HG03460 (cell line): ENCODE measurements at regions not wholly inside any gene's neighbourhood (a gene's known extent, or its start where the extent isn't known, plus 50 kb on each side); places are given as distances from the start of the nearest gene placed in this dataset.

Experiments
- ATAC-seq: cut with Tn5 transposase; IDR thresholded peaks from one replicate; pipeline ENCODE4 v1.9.1; 2021; ENCODE audit not compliant: unreplicated experiment

DNA sequence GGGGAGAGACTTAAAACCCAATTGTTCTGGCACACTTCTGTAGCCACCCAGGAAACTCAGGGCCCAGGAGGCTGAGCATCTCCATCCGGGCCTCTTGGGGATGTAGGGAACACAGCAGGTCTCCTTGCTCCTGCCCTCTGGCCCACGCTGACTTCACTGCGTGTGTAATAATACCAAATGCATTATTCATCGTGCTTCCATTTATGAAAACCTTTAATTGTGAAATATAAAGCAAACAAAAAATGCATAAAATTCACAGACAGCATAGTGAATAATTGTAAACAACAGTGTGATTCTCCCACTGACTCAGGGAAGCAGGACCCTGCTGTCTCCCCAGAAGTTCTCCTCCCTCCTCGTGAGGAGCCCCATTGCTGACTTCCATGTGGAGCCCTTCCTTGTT is 70.3 kb upstream of the SHH start:
- no peak for ATAC-seq

DNA sequence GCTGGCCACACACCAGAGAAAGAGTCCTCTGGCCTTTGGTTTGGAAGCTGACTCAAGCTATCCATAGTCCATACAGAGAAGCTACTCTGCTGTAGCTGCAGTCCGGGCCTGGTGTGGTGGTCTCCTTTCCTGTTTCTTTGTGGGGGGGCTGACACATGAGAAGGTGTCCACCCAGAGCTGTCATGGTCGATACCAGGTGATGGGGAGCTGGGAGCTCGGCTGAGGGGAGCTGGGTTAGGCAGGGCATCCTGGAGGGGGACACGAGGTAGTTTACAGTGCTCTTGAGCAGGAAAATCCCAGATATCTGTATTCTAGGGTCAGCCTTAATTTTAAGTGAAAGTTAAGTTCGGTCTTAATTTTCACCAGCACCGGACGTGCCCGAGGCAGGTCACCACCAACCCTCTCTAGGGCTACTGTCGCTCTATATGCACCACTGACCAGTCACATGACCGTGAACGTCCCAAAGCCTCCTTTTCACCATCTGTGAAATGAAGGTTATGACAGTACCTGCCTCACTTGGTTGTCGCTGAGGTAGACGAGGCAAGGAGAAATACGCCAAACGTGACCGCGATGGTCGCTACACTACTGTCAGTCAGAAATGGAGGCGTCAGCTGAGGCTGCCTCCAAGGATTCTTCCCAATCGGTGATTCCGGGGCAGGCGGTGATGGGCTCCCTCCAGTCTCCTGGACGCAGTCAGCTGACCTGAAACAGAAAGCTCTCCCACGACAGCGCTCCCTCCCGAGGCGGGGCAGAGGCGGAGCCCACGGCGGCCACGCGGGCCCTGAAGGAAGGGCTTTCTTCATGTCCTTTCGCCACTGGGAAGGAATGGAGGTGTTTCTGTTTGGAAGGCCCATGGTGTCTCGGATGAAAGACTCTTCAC is 69.4 kb upstream of the SHH start:
- ATAC-seq, result no peak

DNA sequence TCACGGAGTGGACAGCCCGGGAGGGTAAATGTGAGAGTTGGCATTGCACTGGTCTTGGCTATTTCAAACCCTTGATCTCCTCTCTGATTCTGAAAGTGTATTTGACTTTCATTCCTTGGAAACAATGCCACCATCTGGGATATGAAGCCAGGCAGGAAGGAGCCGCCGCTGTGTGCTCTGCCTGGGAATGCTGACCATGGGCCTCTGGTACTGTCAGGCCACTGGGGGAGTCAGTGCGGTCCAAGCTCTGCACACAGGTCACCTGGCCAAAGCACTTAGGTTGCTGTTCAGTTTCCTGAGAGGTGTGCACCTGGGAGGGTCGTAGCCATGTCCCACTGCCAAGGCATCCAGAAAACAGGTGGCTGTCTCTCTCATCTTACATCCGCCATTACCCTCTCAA is 68.5 kb upstream of the SHH start:
- ATAC-seq, result no peak

DNA sequence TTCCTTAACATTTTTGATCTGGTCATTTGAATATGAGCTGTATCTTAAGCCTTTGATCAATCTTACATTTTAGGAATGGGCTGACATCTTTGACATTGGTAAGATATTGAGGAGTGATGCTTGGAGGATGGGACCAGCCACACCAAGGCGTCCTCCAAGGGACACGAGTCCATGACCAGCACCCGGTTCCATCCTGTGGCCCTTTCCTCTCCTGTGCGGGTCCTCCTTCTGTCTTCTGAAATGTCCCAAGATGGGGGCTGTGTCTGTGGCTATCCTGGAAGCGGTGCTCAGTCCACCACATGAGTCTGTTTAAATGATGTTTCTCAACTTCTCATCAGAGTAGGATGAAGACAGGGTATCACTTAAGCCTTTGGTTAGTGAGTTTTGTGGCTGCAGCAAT is 67.3 kb upstream of the SHH start:
- no peak for ATAC-seq

- no peak for ATAC-seq
Observed at GRCh38 chr7:155878674-155879073, 66.4 kb upstream of the SHH start.

DNA sequence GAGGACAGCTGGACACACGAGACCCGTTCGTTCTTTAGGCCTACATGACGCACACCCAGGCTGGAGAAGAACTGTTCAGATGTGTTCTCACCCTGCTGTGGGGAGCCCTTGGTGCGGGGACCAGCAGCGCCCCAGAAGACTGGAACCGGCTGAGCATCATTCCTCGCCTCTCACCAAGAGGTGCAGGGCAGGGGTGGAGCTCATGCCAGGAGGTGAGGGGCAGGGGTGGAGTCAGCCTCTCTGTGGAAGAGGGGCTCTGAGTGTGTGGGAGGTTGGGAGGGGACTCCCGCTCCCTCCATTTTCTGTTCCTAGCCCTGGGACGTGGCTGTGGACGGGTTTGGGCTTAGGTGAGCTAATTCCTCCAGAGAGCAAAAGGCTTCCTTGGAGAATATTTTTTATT is 66.0 kb upstream of the SHH start:
- no peak for ATAC-seq

- ATAC-seq, result no peak
Observed at GRCh38 chr7:155877167-155877566, 64.9 kb upstream of the SHH start.

- no peak for ATAC-seq
Observed at GRCh38 chr7:155874411-155874810, 62.1 kb upstream of the SHH start.

GRCh38 chr7:155874010-155874409 is 61.7 kb upstream of the SHH start:
- no peak for ATAC-seq

- no peak for ATAC-seq
Observed at GRCh38 chr7:155872678-155873369, 60.6 kb upstream of the SHH start.

DNA sequence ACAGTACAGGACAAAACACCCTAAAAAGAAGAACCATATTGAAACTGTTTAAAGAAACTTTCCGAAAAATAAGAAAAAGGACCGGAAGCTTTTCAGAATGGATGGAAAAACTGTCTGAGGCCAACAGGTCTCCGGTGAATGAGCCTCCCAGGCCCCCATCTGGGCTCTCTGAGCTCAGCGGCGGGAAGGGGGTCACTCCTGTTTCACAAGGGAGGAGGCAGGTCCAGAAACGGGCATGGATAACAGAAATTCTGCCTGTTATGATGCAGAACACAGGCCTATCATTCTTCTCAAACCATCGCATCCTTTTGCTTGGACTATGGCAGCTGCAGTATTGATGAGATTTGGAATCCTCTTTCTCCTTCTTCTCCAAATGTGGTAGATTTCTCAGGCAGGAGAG is 58.9 kb upstream of the SHH start:
- ATAC-seq, result no peak

DNA sequence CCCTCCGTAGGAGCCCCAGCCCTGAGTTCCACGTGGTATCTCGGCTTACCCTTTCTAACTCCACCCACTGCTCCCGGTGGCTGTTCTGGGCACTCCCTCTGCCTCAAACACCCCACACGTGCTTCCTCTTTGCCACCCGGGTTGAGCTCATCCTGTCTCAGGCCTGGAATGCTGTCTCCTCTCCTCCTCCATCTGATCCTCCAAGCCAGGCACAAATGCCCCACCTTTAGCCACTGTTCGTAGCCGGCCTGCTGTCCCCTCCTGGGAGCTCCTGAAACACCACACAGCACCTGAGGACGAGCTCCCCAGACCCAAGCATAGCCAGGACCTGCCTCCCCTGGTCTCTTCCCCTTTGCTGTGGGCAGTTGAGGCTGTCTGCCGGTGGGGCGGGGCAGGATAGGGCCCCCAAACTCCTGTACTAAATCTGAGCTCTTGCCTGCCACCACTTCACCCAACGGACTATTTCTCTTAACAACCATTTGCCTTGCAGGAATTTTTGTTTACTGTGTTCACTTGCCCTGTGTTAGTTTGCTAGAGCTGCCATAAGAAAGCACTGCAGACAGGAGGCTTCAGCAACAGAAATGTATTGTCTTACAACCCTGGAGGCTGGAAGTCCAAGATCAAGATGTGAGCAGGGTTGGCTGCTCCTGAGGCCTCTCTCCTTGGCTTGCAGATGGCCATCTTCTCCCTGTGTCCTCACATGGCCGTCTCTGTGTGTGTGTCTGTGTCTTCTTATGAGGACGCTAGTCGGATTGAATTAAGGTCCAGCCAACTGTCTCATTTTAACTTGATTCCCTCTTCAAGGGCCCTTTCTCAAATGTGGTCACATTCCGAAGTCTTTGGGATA is 58.3 kb upstream of the SHH start:
- ATAC-seq, result no peak

- no peak for ATAC-seq
Observed at GRCh38 chr7:155869784-155870076, 57.5 kb upstream of the SHH start.

- no peak for ATAC-seq
Observed at GRCh38 chr7:155868955-155869783, 56.9 kb upstream of the SHH start.

DNA sequence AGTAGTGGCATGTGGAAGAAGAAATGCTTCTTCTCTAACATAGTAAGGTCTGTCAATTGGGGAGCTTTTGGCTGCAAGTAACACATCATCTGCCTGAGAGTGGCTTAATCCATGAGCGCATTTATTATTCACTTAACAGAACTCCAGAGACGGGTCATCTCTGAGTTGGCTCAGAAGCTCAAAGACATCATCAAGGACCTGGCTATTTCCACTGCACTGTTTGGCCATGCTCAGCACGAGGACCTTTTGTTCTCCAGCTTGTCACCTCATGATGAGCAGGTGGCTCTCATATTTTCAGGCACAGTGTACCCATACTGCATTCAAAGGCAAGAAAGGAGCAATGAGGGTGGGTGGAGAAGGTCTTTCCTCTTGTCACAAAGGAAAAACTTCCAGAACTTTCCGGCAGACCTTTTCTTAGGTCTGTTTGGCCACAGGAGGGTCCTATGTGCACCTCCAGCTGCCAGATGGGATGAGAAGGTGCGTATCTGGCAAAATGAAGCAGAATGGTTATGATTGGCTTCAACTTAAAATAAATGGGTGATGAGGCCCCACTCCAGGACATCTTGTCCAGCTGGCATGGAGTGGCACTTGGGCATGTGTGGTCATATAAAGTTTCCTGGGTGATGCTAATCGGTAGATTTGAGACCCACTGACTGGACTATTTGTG is 55.6 kb upstream of the SHH start:
- no peak for ATAC-seq

DNA sequence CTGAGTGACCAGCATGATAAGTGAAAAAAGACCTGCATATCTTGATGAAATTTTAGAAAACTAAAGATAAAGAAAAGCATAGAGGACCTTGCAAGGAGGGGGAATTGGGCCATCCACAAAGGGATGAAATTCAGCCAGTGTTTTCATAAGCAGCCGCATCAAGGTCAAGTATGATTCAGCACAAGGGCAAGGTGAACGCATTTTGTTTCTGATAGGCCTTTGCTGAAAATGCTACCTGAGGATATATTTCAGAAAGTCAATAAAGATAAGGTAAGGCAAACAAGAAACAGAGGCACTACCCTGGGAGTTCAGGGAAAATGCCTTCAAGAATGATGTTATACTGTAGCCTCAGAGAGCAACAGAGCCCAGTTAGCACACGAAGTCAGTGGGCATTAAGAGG is 55.0 kb upstream of the SHH start:
- ATAC-seq, result no peak

DNA sequence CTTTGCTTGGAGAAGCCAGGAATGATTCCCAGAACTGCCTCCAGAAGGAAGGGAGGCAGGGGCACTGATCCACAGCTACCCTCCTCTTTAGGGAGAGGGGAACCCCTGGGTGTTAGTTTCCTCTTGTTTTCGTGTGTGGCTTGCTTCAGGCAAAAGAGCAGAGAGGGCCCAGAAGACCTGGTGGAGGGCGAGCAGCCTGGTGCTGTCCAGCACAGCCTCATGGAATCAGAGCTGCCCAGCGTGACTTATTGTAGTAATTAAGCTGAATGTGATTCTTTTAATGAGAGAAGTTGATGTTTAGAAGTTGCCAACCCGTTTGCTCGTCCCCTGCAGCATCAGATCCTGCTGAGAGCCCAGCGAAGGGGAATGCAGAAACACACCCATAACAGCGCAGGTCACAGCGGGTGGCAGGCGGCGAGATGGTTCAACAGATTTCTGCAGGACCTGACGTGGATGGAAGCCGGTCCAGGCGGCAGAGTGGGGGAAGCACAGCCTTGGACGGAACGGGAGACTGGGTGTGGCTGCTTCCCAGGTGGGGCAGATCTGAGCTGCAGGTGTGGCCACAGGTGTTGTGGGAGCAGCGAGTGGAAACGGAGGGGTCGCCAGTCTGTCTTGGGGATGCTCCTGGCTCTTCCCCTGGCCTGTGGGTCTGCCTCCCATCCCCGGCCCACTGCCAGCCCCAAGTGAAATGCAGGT is 53.7 kb upstream of the SHH start:
- no peak for ATAC-seq

DNA sequence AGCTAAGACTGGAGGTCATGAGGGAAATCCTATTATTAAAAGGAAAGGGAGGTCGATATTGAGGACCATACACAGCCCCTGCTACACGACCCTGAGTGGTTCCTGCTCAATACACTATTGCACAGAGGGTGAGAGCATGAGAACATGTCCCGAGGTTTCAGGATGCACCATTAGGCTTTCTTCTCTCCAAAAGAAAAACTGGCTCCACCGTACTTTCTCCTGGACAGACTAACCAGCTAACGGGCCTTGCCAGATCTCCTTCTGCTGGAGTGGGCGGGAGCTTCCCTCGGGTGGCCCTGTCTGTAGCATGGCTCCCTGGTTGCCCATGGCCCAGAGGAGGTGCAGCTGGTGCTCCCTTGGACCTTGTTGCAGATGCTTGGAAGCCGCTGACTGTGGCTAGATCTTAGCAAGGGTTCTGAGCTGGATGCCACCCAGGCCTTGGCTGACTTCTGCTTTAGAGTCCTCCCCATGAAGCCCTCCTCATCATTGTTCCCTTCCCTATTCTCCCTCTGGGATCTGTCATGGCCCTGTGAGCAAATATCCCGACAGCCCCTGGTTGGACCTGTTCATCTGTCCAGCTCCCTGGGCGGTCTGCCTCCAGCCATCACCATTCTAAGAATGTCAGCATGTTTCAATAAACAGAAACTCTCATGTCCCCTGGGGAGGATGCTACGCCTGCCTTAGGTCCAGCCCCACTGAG is 52.9 kb upstream of the SHH start:
- no peak for ATAC-seq

DNA sequence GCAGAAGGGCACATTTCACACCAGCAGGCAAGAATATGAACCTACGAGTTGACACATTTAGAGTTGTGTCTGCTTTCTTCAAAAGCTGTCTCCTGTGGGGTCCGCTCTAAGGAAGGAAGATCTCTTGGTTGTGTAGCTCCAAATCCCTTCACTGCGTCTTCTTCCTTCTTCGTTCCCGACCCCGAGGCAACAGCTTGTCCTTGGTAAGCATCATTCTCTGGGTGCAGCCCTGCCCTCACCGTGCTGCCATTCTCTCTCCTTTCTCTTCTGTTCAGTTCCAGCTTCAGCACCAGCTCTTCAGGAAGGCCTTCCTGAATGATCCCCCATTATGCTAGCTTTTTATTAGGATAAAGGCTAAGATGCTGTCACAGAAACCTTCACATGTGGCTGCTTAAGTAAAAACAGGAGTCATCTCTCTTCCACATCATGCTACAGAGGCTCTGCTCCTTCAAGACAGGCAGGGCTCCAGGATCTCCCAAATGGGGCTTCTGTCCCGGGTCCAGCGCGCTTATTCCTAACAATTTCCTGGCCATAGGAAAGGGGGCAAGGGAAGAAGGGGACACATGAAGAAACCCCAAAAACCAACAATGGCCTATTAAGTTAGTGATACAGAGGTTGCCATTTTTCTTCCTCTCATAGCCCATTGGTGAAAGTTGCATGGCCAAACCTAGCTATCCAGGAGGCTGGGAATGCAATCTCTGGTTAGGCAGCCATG is 52.2 kb upstream of the SHH start:
- ATAC-seq, result no peak
